ENCODE measurements at regions not wholly inside any gene's neighbourhood (a gene's known extent, or its start where the extent isn't known, plus 50 kb on each side); places are given as distances from the start of the nearest gene placed in this dataset.

- peak in 1 of 2 experiments; percentile 19 for DNase-seq (ENCODE audit: low spot score in 2 of 2, unreplicated experiment in 2 of 2)
- H3K27ac Mint-ChIP-seq: peak overlapping the region; percentile 47
- H3K36me3 Mint-ChIP-seq: no peaks in the 10 kb centered on the region
- no peaks in the 10 kb centered on the region for H3K27me3 Mint-ChIP-seq (ENCODE audit: low read depth)
- H3K9me3 Mint-ChIP-seq: no peaks in the 10 kb centered on the region
- H3K4me1 Mint-ChIP-seq: peaks cover 40% of the 10 kb centered on the region
- no peak overlapping the region for H3K4me3 Mint-ChIP-seq
- no peak for TF ChIP-seq CTCF (IDR thresholded peaks at IDR 0.05; ENCODE audit: unreplicated experiment)
Measured at GRCh38 chr2:71787476-71788185, 334.3 kb downstream of the DYSF start.

- Mint-ChIP-seq H3K36me3 (no peaks in the 10 kb centered on the region), H3K27ac (no peak overlapping the region), H3K4me3 (no peak overlapping the region), H3K4me1 (peaks cover 38% of the 10 kb centered on the region), H3K27me3 (ENCODE audit: low read depth) (no peaks in the 10 kb centered on the region), H3K9me3 (no peaks in the 10 kb centered on the region)
- no peak for DNase-seq (ENCODE audit: low spot score in 2 of 2, unreplicated experiment in 2 of 2)
- no peak for TF ChIP-seq CTCF (IDR thresholded peaks at IDR 0.05; ENCODE audit: unreplicated experiment)
Measured at GRCh38 chr2:71787108-71787415, 333.7 kb downstream of the DYSF start.

GRCh38 chr2:71786291-71787107, 333.1 kb downstream of the DYSF start:
- no peaks in the 10 kb centered on the region for H3K27me3 Mint-ChIP-seq (ENCODE audit: low read depth)
- H3K4me1 Mint-ChIP-seq: peaks cover 39% of the 10 kb centered on the region
- no peaks in the 10 kb centered on the region for H3K9me3 Mint-ChIP-seq
- no peak overlapping the region for H3K4me3 Mint-ChIP-seq
- TF ChIP-seq CTCF (IDR thresholded peaks at IDR 0.05; ENCODE audit: unreplicated experiment): no peak
- no peak for DNase-seq (ENCODE audit: low spot score in 2 of 2, unreplicated experiment in 2 of 2)
- no peaks in the 10 kb centered on the region for H3K36me3 Mint-ChIP-seq
- no peak overlapping the region for H3K27ac Mint-ChIP-seq

GRCh38 chr2:71785516-71785981, 332.2 kb downstream of the DYSF start:
- H3K27ac Mint-ChIP-seq: no peak overlapping the region
- no peaks in the 10 kb centered on the region for H3K27me3 Mint-ChIP-seq (ENCODE audit: low read depth)
- no peak for DNase-seq (ENCODE audit: low spot score in 2 of 2, unreplicated experiment in 2 of 2)
- no peaks in the 10 kb centered on the region for H3K36me3 Mint-ChIP-seq
- TF ChIP-seq CTCF (IDR thresholded peaks at IDR 0.05; ENCODE audit: unreplicated experiment): no peak
- no peak overlapping the region for H3K4me3 Mint-ChIP-seq
- peaks cover 38% of the 10 kb centered on the region for H3K4me1 Mint-ChIP-seq
- H3K9me3 Mint-ChIP-seq: no peaks in the 10 kb centered on the region

GRCh38 chr2:71784734-71785511, 331.6 kb downstream of the DYSF start:
- DNase-seq (ENCODE audit: low spot score in 2 of 2, unreplicated experiment in 2 of 2): no peak

More at GRCh38 chr2:71784734-71785511, 331.6 kb downstream of the DYSF start:
- H3K27me3 Mint-ChIP-seq (ENCODE audit: low read depth): no peaks in the 10 kb centered on the region
- no peak overlapping the region for H3K4me3 Mint-ChIP-seq
- H3K27ac Mint-ChIP-seq: peak overlapping the region; percentile 41
- peaks cover 42% of the 10 kb centered on the region for H3K4me1 Mint-ChIP-seq
- H3K9me3 Mint-ChIP-seq: no peaks in the 10 kb centered on the region
- TF ChIP-seq CTCF (IDR thresholded peaks at IDR 0.05; ENCODE audit: unreplicated experiment): peak; percentile 20
- H3K36me3 Mint-ChIP-seq: no peaks in the 10 kb centered on the region

Data from mesothelial cell of epicardium (in vitro differentiated cells).